ENCODE measurements at regions not wholly inside any gene's neighbourhood (a gene's known extent, or its start where the extent isn't known, plus 50 kb on each side); places are given as distances from the start of the nearest gene placed in this dataset.

GRCh38 chr1:221246628-221247415, 367.6 kb downstream of the HLX start:
- POLR2A ChIA-PET = no interaction called here

GRCh38 chr1:221251580-221251979, 372.3 kb downstream of the HLX start:
- Histone ChIP-seq H2AFZ (ENCODE audit: low read length) (no peak overlapping the region), H3K9me3 (ENCODE audit: low read length) (no peaks in the 10 kb centered on the region; the same call in 1 of the 2 replicates), H3K9ac (ENCODE audit: insufficient read depth, low read depth, low read length) (no peak overlapping the region), H3K27ac (ENCODE audit: extremely low read length, insufficient read depth, low read length) (no peak overlapping the region), H3K27me3 (ENCODE audit: control insufficient read depth in 1 of 2, insufficient read depth in 2 of 2, low read length in 2 of 2) (no peaks in the 10 kb centered on the region), H3K4me1 (ENCODE audit: insufficient read depth, low read length) (no peaks in the 10 kb centered on the region), H4K20me1 (ENCODE audit: insufficient read depth, low read length) (no peaks in the 10 kb centered on the region), H3K4me3 (replicated peaks in 1 of 3; ENCODE audit: insufficient read depth in 1 of 3, low read depth in 2 of 3, low read length in 3 of 3) (no peak overlapping the region), H3K4me2 (ENCODE audit: low read depth, low read length) (no peak overlapping the region), H3K36me3 (replicated peaks in 1 of 2; ENCODE audit: control insufficient read depth in 1 of 2, insufficient read depth in 2 of 2, low read length in 2 of 2) (no peaks in the 10 kb centered on the region), H3K79me2 (ENCODE audit: insufficient read depth, low read length) (no peaks in the 10 kb centered on the region)
- TF ChIP-seq MAFK (conservative IDR thresholded peaks at IDR 0.05 in 1 of 2, IDR thresholded peaks at IDR 0.05 in 1 of 2; ENCODE audit: low read length in 2 of 2) (peak; percentile 88 to 91), SNAPC5 (CRISPR knock-in tag; IDR thresholded peaks at IDR 0.05; ENCODE audit: borderline replicate concordance) (no peak), MAFF (IDR thresholded peaks at IDR 0.05; ENCODE audit: low read depth, low read length) (peak; percentile 87)
- ATAC-seq (no peak), DNase-seq (ENCODE audit: low spot score) (no peak), FAIRE-seq (no peak)
- intact Hi-C loops (cut with micrococcal nuclease; ENCODE audit: unreplicated experiment) = no loop called here
- POLR2A ChIA-PET = no interaction called here
- in situ Hi-C loops (cut with HindIII; ENCODE audit: extremely low pct_ligation_motif_present, low pct_unique_long_range_greater_than_20kb) = no loop called here
- no TSS peak for BruUV-seq (replicated peaks)
- CTCF ChIA-PET (ENCODE audit: low intra/inter-chr PET ratio, low total read pairs) = no interaction called here
- WGBS (ENCODE audit: low lambda C conversion rate) = 45% methylated on average over 2 of the region's 2 CpGs

More at GRCh38 chr1:221246628-221247415, 367.6 kb downstream of the HLX start:
- Histone ChIP-seq H3K4me2 (ENCODE audit: low read depth, low read length) (no peak overlapping the region), H3K27me3 (ENCODE audit: control insufficient read depth in 1 of 2, insufficient read depth in 2 of 2, low read length in 2 of 2) (no peaks in the 10 kb centered on the region), H3K4me3 (replicated peaks in 1 of 3; ENCODE audit: insufficient read depth in 1 of 3, low read depth in 2 of 3, low read length in 3 of 3) (no peak overlapping the region), H3K79me2 (ENCODE audit: insufficient read depth, low read length) (no peaks in the 10 kb centered on the region), H2AFZ (ENCODE audit: low read length) (no peak overlapping the region), H4K20me1 (ENCODE audit: insufficient read depth, low read length) (no peaks in the 10 kb centered on the region), H3K27ac (ENCODE audit: extremely low read length, insufficient read depth, low read length) (no peak overlapping the region), H3K9me3 (ENCODE audit: low read length) (no peaks in the 10 kb centered on the region; the same call in 1 of the 2 replicates), H3K9ac (ENCODE audit: insufficient read depth, low read depth, low read length) (no peak overlapping the region), H3K4me1 (ENCODE audit: insufficient read depth, low read length) (no peaks in the 10 kb centered on the region), H3K36me3 (replicated peaks in 1 of 2; ENCODE audit: control insufficient read depth in 1 of 2, insufficient read depth in 2 of 2, low read length in 2 of 2) (no peaks in the 10 kb centered on the region)
- DNase-seq (ENCODE audit: low spot score) = no peak
- in situ Hi-C loops (cut with HindIII; ENCODE audit: extremely low pct_ligation_motif_present, low pct_unique_long_range_greater_than_20kb) (no loop called here), intact Hi-C loops (cut with micrococcal nuclease; ENCODE audit: unreplicated experiment) (no loop called here)
- CTCF ChIA-PET (ENCODE audit: low intra/inter-chr PET ratio, low total read pairs) = no interaction called here
- 63% methylated on average over 4 of the region's 4 CpGs for WGBS (ENCODE audit: low lambda C conversion rate)
- FAIRE-seq = no peak
- TF ChIP-seq MAFF (IDR thresholded peaks at IDR 0.05; ENCODE audit: low read depth, low read length) (peak; percentile 90), ZSCAN31 (CRISPR knock-in tag; IDR thresholded peaks at IDR 0.05; ENCODE audit: low read depth) (no peak), MAFK (conservative IDR thresholded peaks at IDR 0.05 in 1 of 2, IDR thresholded peaks at IDR 0.05 in 1 of 2; ENCODE audit: low read length in 2 of 2) (peak; percentile 88 to 94), ZNF570 (CRISPR knock-in tag; IDR thresholded peaks at IDR 0.05; ENCODE audit: borderline replicate concordance) (no peak), TEAD2 (CRISPR knock-in tag; IDR thresholded peaks at IDR 0.05) (no peak)
- no TSS peak for BruUV-seq (replicated peaks)
- ATAC-seq = no peak

Measured in HepG2 (cell line).